Activated CD4-positive, alpha-beta T cell treated with anti-CD3 and anti-CD28 coated beads, Interleukin-2, Interleukin-6, amounts not matched to agents 100 ng/mL and 50 ng/mL, durations not matched to agents 16 hours and 8 hours (primary cell): ENCODE measurements at regions not wholly inside any gene's neighbourhood (a gene's known extent, or its start where the extent isn't known, plus 50 kb on each side); places are given as distances from the start of the nearest gene placed in this dataset.

Experiments used
- DNase-seq: peaks from one replicate; pipeline ENCODE4 v3.0.0-alpha.2; 2020

DNA sequence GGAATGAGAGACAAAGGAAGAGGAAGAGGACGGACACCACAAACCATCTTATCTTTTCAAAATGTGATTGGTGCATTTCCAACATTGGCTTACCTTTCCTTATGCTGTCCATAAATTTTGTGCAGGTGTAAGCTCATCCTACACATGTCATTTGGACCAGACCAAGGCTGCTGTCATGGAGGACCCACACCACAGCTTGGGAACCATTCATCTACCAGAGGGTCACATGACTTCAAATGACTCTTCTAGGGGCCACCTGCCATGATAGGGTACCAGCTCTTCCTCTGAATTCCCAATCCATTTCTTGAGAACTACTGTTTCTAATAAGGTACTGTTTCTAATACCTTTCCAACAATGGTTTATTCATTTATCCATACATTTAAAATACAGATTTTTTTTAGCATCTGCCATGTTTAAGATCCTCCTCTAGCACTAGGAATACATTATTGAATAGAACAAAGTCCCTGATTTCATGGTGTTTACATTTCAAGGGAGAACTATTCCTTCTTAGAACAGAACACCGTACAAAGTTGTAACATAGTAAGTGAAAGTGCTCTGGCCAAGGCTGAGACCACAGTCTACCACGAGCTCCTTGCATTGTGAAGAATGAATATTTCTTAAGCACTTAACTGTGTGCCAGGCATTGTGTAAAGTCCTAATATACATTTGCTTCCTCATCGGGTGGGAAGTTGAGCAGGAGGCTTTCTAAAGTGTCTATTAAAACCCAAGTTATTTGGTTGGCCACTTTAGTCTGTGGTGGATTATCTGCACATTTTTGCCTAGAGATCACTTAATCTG, 246.1 kb upstream of the FN1 start:
- no peak for DNase-seq

GRCh38 chr2:215680605-215681598, 245.0 kb upstream of the FN1 start:
- DNase-seq = peak; percentile 61

GRCh38 chr2:215678094-215678493, 242.2 kb upstream of the FN1 start:
- DNase-seq = no peak

DNA sequence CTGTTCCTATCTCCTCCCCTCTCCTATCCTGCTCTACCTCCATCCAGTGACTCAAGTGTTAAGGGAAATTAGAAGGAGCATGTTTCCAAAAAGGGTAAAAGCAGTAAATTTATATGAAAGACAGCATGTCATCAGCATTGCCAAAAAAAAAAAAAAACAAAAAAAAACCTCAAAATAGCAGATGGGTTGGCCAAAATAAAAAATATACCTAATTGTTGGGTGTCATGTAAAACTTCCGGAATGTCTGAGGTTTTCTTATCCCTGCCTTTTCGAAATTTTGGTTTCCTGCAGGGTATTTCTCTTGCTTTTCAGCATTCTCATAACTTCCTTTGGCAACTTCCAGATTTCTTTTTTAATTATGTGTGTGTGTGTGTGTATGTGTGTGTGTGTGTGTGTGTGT, 241.6 kb upstream of the FN1 start:
- DNase-seq = no peak

- DNase-seq = no peak
Measured at GRCh38 chr2:215672406-215672805, 236.5 kb upstream of the FN1 start.

- no peak for DNase-seq
Measured at GRCh38 chr2:215671691-215672090, 235.8 kb upstream of the FN1 start.

GRCh38 chr2:215671244-215671643, 235.4 kb upstream of the FN1 start:
- DNase-seq = no peak

DNA sequence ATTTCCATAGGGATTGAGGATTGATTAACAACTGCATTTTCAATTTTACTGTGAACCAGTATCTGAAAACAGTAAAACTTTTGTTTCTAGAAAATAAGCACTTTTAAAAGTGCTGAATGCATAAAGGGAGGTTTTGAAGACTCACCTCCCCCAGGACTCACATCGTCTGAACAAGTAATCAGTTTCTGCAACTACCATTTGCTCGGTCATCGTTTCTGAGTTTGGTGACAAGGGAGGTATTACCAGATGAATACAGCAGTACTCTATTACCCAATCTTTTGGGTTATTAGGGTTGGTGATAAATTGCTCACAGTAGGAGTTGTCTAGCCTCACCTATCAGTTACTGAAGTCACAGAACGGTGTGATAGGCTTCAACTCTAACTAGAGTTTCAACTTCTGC, 234.5 kb upstream of the FN1 start:
- no peak for DNase-seq

DNA sequence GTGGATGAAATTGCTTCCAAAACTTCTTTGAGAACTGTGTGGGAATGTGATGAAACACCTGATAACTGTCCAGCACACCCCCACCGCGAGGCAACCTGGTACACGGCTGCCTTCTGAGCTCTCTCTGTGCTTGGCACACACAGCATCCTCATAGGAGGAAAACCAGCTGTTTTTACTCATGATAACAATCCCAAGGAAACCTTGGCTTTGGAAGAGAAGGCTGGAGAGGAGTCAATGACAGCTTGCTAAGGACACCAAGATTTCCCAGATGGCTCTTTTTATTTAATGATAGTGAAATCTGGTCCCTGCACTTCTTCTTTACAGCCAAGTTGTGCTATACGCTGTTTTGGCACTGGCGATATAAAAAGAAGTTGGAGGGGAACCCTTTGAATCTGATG, 232.5 kb upstream of the FN1 start:
- no peak for DNase-seq

- no peak for DNase-seq
Measured at GRCh38 chr2:215667585-215668377, 231.9 kb upstream of the FN1 start.

- DNase-seq = peak; percentile 60
Measured at GRCh38 chr2:215664847-215665525, 229.1 kb upstream of the FN1 start.

- no peak for DNase-seq
Measured at GRCh38 chr2:215662715-215663114, 226.8 kb upstream of the FN1 start.

DNA sequence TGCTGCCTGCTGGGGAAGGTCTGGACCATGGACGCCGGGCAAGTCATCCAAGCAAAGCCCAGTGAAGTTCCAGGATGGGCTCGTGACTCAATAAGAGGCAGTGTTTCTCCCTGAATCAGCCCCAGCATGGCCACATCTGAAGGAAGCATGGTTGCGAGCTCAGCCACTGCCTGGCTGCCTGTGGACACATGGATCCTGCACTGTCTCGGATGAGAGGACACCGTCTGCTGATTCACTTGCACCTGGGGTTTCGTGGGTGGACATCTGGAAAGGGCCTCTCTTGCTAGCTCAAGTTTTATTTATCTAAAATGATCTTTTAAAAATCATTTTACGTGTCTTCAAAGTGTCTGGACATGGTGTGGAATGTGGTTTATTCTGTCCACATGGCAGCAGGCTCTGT, 224.8 kb upstream of the FN1 start:
- DNase-seq = no peak

GRCh38 chr2:215659650-215660049, 223.8 kb upstream of the FN1 start:
- no peak for DNase-seq

- no peak for DNase-seq
Measured at GRCh38 chr2:215658635-215659305, 222.9 kb upstream of the FN1 start.

- DNase-seq = no peak
Measured at GRCh38 chr2:215657844-215658243, 222.0 kb upstream of the FN1 start.

DNA sequence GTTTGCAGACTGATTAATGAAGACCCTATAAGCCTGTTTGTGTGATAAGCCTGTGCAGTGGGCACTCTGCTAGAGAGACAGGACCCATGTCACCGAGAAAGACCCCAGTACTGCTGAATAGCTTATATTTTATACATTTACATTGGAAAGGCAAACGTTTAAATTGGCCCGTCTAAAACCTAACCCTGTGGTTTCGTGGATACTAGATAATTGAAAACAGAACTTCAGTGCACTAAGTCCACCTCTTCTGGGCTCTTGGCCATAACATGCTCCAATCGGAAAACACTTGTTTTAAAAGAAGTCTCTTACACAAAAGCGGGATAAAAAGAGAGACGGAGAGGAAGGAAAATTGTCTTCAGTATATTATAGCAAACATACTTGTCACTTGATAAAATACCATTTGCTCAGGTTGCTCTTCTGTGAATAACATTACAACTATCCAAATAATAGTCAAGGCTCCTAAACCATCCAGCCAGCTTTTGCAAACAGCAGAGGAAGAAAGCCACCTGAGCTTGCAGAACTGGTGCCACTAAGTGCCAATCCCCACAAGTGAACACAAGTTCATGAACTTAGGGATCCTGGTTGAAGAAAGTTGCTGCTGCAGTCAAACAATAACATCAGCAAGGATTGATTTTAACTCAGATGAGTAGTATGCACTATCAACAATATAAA, 218.4 kb upstream of the FN1 start:
- no peak for DNase-seq

DNA sequence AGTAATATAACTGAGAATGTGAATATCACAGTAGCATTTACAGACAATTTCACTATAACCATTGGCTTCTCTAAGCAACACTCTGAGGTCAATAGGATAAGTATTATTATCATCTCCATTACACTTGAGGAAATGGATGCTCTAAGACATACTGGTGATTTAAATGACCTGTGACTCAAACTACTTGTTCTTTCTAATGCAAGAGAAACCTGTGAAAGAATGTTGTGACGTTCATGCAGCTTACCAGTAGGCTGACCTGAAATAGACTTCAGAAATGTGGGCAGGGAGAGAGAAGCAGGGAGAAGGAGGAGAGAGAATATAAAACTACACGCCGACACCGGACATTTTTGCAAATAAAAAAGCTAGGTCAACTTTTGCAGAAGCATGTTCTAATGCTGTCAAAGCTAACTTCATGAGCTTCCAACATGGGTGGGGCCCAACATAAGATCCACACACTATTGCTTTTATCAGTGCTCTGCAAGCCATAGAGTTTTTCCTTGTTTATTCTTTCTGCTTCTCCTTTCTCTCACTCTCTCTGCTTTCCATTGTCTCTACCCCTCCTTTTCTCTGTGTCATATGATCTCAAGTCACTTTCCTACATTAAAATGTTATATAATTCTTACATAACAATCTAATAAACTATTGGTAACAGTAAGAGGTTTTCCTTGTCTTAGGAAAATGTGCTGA, 217.6 kb upstream of the FN1 start:
- no peak for DNase-seq

- no peak for DNase-seq
Measured at GRCh38 chr2:215652388-215652787, 216.5 kb upstream of the FN1 start.

GRCh38 chr2:215651412-215651811, 215.5 kb upstream of the FN1 start:
- DNase-seq = no peak
